Liver (tissue), 7 donors: ENCODE measurements at regions not wholly inside any gene's neighbourhood (a gene's known extent, or its start where the extent isn't known, plus 50 kb on each side); places are given as distances from the start of the nearest gene placed in this dataset.

Experiments used
- DNase-seq: peaks from one replicate; pipeline ENCODE4 v3.0.0-alpha.2; 2017; ENCODE audit warnings: low spot score
- H3K27ac ChIP-seq, 2 donors: one replicate each; pipeline ENCODE4 v1.7.0; 2013; ENCODE audit warnings: inconsistent platforms in 2 of 2, low read length in 2 of 2, control low read depth in 1 of 2, low read depth in 1 of 2, mild to moderate bottlenecking in 1 of 2
- H3K27me3 ChIP-seq, 4 donors: one replicate each; pipeline versions ENCODE4 v1.6.1 to v1.7.0; 2013; ENCODE audit warnings: low read length in 3 of 4, inconsistent platforms in 1 of 4, mild to moderate bottlenecking in 1 of 4, moderate library complexity in 1 of 4; ENCODE audit not compliant: control insufficient read depth in 4 of 4, insufficient read depth in 4 of 4
- H3K36me3 ChIP-seq, 4 donors: one replicate each; pipeline versions ENCODE4 v1.6.1 to v1.7.0; 2013; ENCODE audit warnings: low read length in 3 of 4, mild to moderate bottlenecking in 3 of 4, low read depth in 1 of 4, moderate library complexity in 1 of 4; ENCODE audit not compliant: control insufficient read depth in 4 of 4, insufficient read depth in 3 of 4
- H3K4me1 ChIP-seq, 4 donors: one replicate each; pipeline versions ENCODE4 v1.6.1 to v1.7.0; 2013; ENCODE audit warnings: low read length in 3 of 4, mild to moderate bottlenecking in 3 of 4, moderate library complexity in 1 of 4; ENCODE audit not compliant: control insufficient read depth in 4 of 4, insufficient read depth in 4 of 4
- H3K4me3 ChIP-seq, 3 donors: one replicate each; pipeline versions ENCODE4 v1.6.1 to v1.7.0; 2013; ENCODE audit warnings: low read length in 3 of 3, control low read depth in 1 of 3, low read depth in 1 of 3, mild to moderate bottlenecking in 1 of 3
- H3K9ac ChIP-seq, 2 donors: one replicate each; pipeline ENCODE4 v1.7.0; 2013; ENCODE audit warnings: low read length in 2 of 2, mild to moderate bottlenecking in 2 of 2, moderate library complexity in 2 of 2, control low read depth in 1 of 2, low read depth in 1 of 2
- H3K9me3 ChIP-seq, 4 donors: one replicate each; pipeline versions ENCODE4 v1.6.1 to v1.7.0; 2013; ENCODE audit warnings: low read length in 3 of 4; ENCODE audit not compliant: control insufficient read depth in 4 of 4
- ATF3 ChIP-seq: IDR thresholded peaks from 2 replicates; pipeline ENCODE4 v1.6.1; 2016; ENCODE audit warnings: antibody characterized with exemption
- FOXA1 ChIP-seq: IDR thresholded peaks from 2 replicates; pipeline ENCODE4 v1.6.1; 2016; ENCODE audit warnings: antibody characterized with exemption
- FOXA2 ChIP-seq: IDR thresholded peaks from 2 replicates; pipeline ENCODE4 v1.6.1; 2016; ENCODE audit warnings: antibody characterized with exemption
- HNF4A ChIP-seq, 2 donors: conservative IDR thresholded peaks; 2 replicates each; pipeline ENCODE4 v1.6.1; 2016; ENCODE audit warnings: antibody characterized with exemption in 2 of 2, mild to moderate bottlenecking in 2 of 2
- HNF4G ChIP-seq: IDR thresholded peaks from 2 replicates; pipeline ENCODE4 v1.6.1; 2016; ENCODE audit warnings: antibody characterized with exemption
- JUND ChIP-seq, 2 donors: IDR thresholded peaks; 2 replicates each; pipeline ENCODE4 v1.6.1; 2016; ENCODE audit warnings: antibody characterized with exemption in 2 of 2
- MAX ChIP-seq: IDR thresholded peaks from 2 replicates; pipeline ENCODE4 v1.6.1; 2016; ENCODE audit warnings: antibody characterized with exemption
- NR2F2 ChIP-seq: IDR thresholded peaks from 2 replicates; pipeline ENCODE4 v1.6.1; 2016; ENCODE audit warnings: antibody characterized with exemption
- RAD21 ChIP-seq, 2 donors: IDR thresholded peaks; 2 replicates each; pipeline ENCODE4 v1.6.1; 2016; ENCODE audit warnings: antibody characterized with exemption in 2 of 2, mild to moderate bottlenecking in 2 of 2
- REST ChIP-seq: IDR thresholded peaks from 2 replicates; pipeline ENCODE4 v1.6.1; 2016; ENCODE audit warnings: antibody characterized with exemption, mild to moderate bottlenecking
- RXRA ChIP-seq, 2 donors: IDR thresholded peaks; 2 replicates each; pipeline ENCODE4 v1.6.1; 2017 to 2018; ENCODE audit warnings: antibody characterized with exemption in 2 of 2, mild to moderate bottlenecking in 1 of 2
- SP1 ChIP-seq: IDR thresholded peaks from 2 replicates; pipeline ENCODE4 v1.6.1; 2018; ENCODE audit warnings: antibody characterized with exemption, mild to moderate bottlenecking
- TAF1 ChIP-seq: conservative IDR thresholded peaks from 2 replicates; pipeline ENCODE4 v1.6.1; 2016; ENCODE audit warnings: antibody characterized with exemption, mild to moderate bottlenecking
- YY1 ChIP-seq: IDR thresholded peaks from 2 replicates; pipeline ENCODE4 v1.6.1; 2016; ENCODE audit warnings: antibody characterized with exemption, mild to moderate bottlenecking
- ZBTB33 ChIP-seq: IDR thresholded peaks from 2 replicates; pipeline ENCODE4 v1.6.1; 2016; ENCODE audit warnings: antibody characterized with exemption
- WGBS: extraction: QIAGEN DNeasy Blood & Tissue Kit; methylation state at CpG from one replicate; pipeline ENCODE4 v1.1.7; 2013; 5-methylcytosine and 5-hydroxymethylcytosine counted together
- donor health status: healthy.
- donor health status: healthy.
- donor health status: healthy.
- donor health status: healthy.

GRCh38 chr3:148084931-148085330 lies 612.8 kb upstream of the AGTR1 start:
- no peak for DNase-seq
- 81% methylated on average over 4 of the region's 4 CpGs for WGBS
- H3K4me3 ChIP-seq = no peak overlapping the region
- TF ChIP-seq RXRA (IDR thresholded peaks at IDR 0.05) (no peak), TAF1 (no peak), REST (no peak), RAD21 (IDR thresholded peaks at IDR 0.05) (no peak), SP1 (no peak), FOXA2 (no peak), NR2F2 (no peak), ZBTB33 (no peak), HNF4G (no peak), MAX (no peak), JUND (IDR thresholded peaks at IDR 0.05) (no peak)
- H3K27me3 ChIP-seq = no peaks in the 10 kb centered on the region
- no peaks in the 10 kb centered on the region for H3K4me1 ChIP-seq
- no peak overlapping the region for H3K27ac ChIP-seq
- H3K36me3 ChIP-seq = no peaks in the 10 kb centered on the region
- no peaks in the 10 kb centered on the region for H3K9me3 ChIP-seq
- no peak overlapping the region for H3K9ac ChIP-seq

- H3K4me3 ChIP-seq = no peak overlapping the region
- TF ChIP-seq YY1 (no peak), HNF4A (conservative IDR thresholded peaks at IDR 0.05) (no peak), FOXA1 (no peak), JUND (IDR thresholded peaks at IDR 0.05) (no peak), ATF3 (no peak), HNF4G (no peak), SP1 (no peak), RAD21 (IDR thresholded peaks at IDR 0.05) (no peak)
- DNase-seq = no peak
- WGBS = 83% methylated on average over 6 of the region's 6 CpGs
- no peaks in the 10 kb centered on the region for H3K27me3 ChIP-seq
- no peaks in the 10 kb centered on the region for H3K36me3 ChIP-seq
- H3K9ac ChIP-seq = no peak overlapping the region
- no peak overlapping the region for H3K27ac ChIP-seq
- no peaks in the 10 kb centered on the region for H3K9me3 ChIP-seq
- H3K4me1 ChIP-seq = no peaks in the 10 kb centered on the region
These were observed 609.9 kb upstream of the AGTR1 start for GRCh38 chr3:148087601-148088371.
